ENCODE measurements at regions not wholly inside any gene's neighbourhood (a gene's known extent, or its start where the extent isn't known, plus 50 kb on each side); places are given as distances from the start of the nearest gene placed in this dataset.
"Not testable (repeated sequence)": the region's sequence is repeated elsewhere in the genome, so short reads cannot be mapped to it uniquely, and the experiment has no call there.

- DNase-seq (ENCODE audit: low read depth): no peak
These were observed 217.2 kb upstream of the NOCT start for GRCh38 chr4:138798404-138798803.

- DNase-seq (ENCODE audit: low read depth): no peak
These were observed 217.9 kb upstream of the NOCT start for GRCh38 chr4:138797646-138798045.

- DNase-seq (ENCODE audit: low read depth): peak; percentile 5
These were observed 218.8 kb upstream of the NOCT start for GRCh38 chr4:138796761-138797160.

GRCh38 chr4:138790706-138791340 is 224.8 kb upstream of the NOCT start:
- DNase-seq (ENCODE audit: low read depth): no peak

- DNase-seq (ENCODE audit: low read depth): no peak
These were observed 225.8 kb upstream of the NOCT start for GRCh38 chr4:138789796-138790195.

- no peak for DNase-seq (ENCODE audit: low read depth)
These were observed 226.7 kb upstream of the NOCT start for GRCh38 chr4:138788857-138789256.

GRCh38 chr4:138788267-138788790 is 227.3 kb upstream of the NOCT start:
- DNase-seq (ENCODE audit: low read depth): no peak

GRCh38 chr4:138779761-138780160 is 235.8 kb upstream of the NOCT start:
- DNase-seq (ENCODE audit: low read depth): not testable (repeated sequence)

- DNase-seq (ENCODE audit: low read depth): peak; percentile 2
These were observed 239.7 kb upstream of the NOCT start for GRCh38 chr4:138775890-138776289.

GRCh38 chr4:138775489-138775888 is 240.1 kb upstream of the NOCT start:
- no peak for DNase-seq (ENCODE audit: low read depth)

GRCh38 chr4:138774940-138775339 is 240.6 kb upstream of the NOCT start:
- no peak for DNase-seq (ENCODE audit: low read depth)

- not testable (repeated sequence) for DNase-seq (ENCODE audit: low read depth)
These were observed 241.5 kb upstream of the NOCT start for GRCh38 chr4:138774125-138774524.

GRCh38 chr4:138773321-138773720 is 242.3 kb upstream of the NOCT start:
- DNase-seq (ENCODE audit: low read depth): no peak

- DNase-seq (ENCODE audit: low read depth): no peak
These were observed 243.2 kb upstream of the NOCT start for GRCh38 chr4:138772366-138772765.

- DNase-seq (ENCODE audit: low read depth): no peak
These were observed 244.8 kb upstream of the NOCT start for GRCh38 chr4:138770818-138771217.

GRCh38 chr4:138766332-138766731 is 249.2 kb upstream of the NOCT start:
- DNase-seq (ENCODE audit: low read depth): no peak

GRCh38 chr4:138765442-138765841 is 250.1 kb upstream of the NOCT start:
- DNase-seq (ENCODE audit: low read depth): no peak

GRCh38 chr4:138761638-138762220 is 253.9 kb upstream of the NOCT start:
- no peak for DNase-seq (ENCODE audit: low read depth)

- no peak for DNase-seq (ENCODE audit: low read depth)
These were observed 256.1 kb upstream of the NOCT start for GRCh38 chr4:138759554-138759902.

GRCh38 chr4:138758876-138759553 is 256.6 kb upstream of the NOCT start:
- DNase-seq (ENCODE audit: low read depth): no peak

GRCh38 chr4:138758196-138758595 is 257.4 kb upstream of the NOCT start:
- no peak for DNase-seq (ENCODE audit: low read depth)

GRCh38 chr4:138757432-138757831 is 258.1 kb upstream of the NOCT start:
- no peak for DNase-seq (ENCODE audit: low read depth)

- DNase-seq (ENCODE audit: low read depth): no peak
These were observed 259.1 kb upstream of the NOCT start for GRCh38 chr4:138756519-138756918.
